ENCODE measurements at regions not wholly inside any gene's neighbourhood (a gene's known extent, or its start where the extent isn't known, plus 50 kb on each side); places are given as distances from the start of the nearest gene placed in this dataset.

- peaks cover 0 to 2% of the 10 kb centered on the region in 2 experiments; a peak in 1 of 5 replicates for H3K9me3 Mint-ChIP-seq
- Histone ChIP-seq H3K27ac (ENCODE audit: insufficient read length, low read depth, low read length) (no peak overlapping the region), H2BK15ac (ENCODE audit: low read depth, low read length) (no peak overlapping the region), H3K79me1 (ENCODE audit: insufficient read depth, low read depth, low read length, poor library complexity, severe bottlenecking) (no peaks in the 10 kb centered on the region), H2BK12ac (ENCODE audit: insufficient read length, low read depth, low read length) (no peak overlapping the region), H3K23me2 (ENCODE audit: insufficient read length, low read depth, low read length, poor library complexity, severe bottlenecking) (no peaks in the 10 kb centered on the region), H2BK5ac (ENCODE audit: insufficient read length, low read length) (no peak overlapping the region), H3K9me3 (ENCODE audit: control insufficient read depth, low read depth, low read length) (no peaks in the 10 kb centered on the region), H3K14ac (ENCODE audit: insufficient read depth, low read length) (no peak overlapping the region), H3K23ac (ENCODE audit: insufficient read length, low read depth, low read length) (no peak overlapping the region), H3K9ac (ENCODE audit: extremely low read depth, insufficient read length, low read length) (no peak overlapping the region), H4K8ac (replicated peaks; ENCODE audit: insufficient read length, low read depth, low read length) (no peak overlapping the region), H3K27me3 (ENCODE audit: insufficient read depth, low read length) (no peaks in the 10 kb centered on the region), H3K18ac (ENCODE audit: insufficient read length, low read depth, low read length) (no peak overlapping the region), H2AFZ (ENCODE audit: low read length) (no peak overlapping the region), H4K20me1 (ENCODE audit: control insufficient read depth, insufficient read depth, insufficient read length) (no peaks in the 10 kb centered on the region), H3K4me1 (ENCODE audit: insufficient read depth, low read length) (peaks cover 9% of the 10 kb centered on the region), H2AK5ac (ENCODE audit: insufficient read length, low read length) (no peak overlapping the region), H2BK120ac (ENCODE audit: low read depth, low read length, poor library complexity, severe bottlenecking) (no peak overlapping the region), H3K56ac (ENCODE audit: insufficient read length, low read depth, low read length) (no peak overlapping the region), H4K91ac (ENCODE audit: insufficient read length, low read depth, low read length) (no peak overlapping the region), H3K4me2 (ENCODE audit: insufficient read depth, insufficient read length, low read length) (no peak overlapping the region), H3K4ac (ENCODE audit: low read depth, low read length) (no peak overlapping the region), H4K5ac (ENCODE audit: insufficient read length, low read depth, low read length) (no peak overlapping the region), H2BK20ac (ENCODE audit: low read depth, low read length, poor library complexity, severe bottlenecking) (no peak overlapping the region), H3K79me2 (ENCODE audit: insufficient read depth, low read length) (no peaks in the 10 kb centered on the region), H3T11ph (ENCODE audit: low read length) (no peak overlapping the region)
- TF ChIP-seq CTCF (conservative IDR thresholded peaks at IDR 0.05) = no peak
- no peak overlapping the region for H3K27ac Mint-ChIP-seq
- no peak for DNase-seq
- H3K4me3 Mint-ChIP-seq = no peak overlapping the region
- H3K36me3 Mint-ChIP-seq (ENCODE audit: insufficient read depth in 1 of 3, low read depth in 3 of 3) = peaks cover 0 to 5% (median 0%) of the 10 kb centered on the region in 3 experiments; a peak in 3 of 7 replicates
- peaks cover 57 to 60% of the 10 kb centered on the region in 2 experiments for H3K4me1 Mint-ChIP-seq
- no CpG with 5 or more reads among the region's 3 CpGs for WGBS (ENCODE audit: extremely low coverage, insufficient read length, low lambda C conversion rate)
- no peaks in the 10 kb centered on the region for H3K27me3 Mint-ChIP-seq (ENCODE audit: low read depth)
Observed at GRCh38 chr13:79808475-79808874, 327.5 kb downstream of the NDFIP2 start.
